NCI-H128 (cell line): ENCODE measurements at regions not wholly inside any gene's neighbourhood (a gene's known extent, or its start where the extent isn't known, plus 50 kb on each side); places are given as distances from the start of the nearest gene placed in this dataset.
A peak's percentile ranks its signal among the peaks of the same experiment; 100 is the strongest.

ENCODE experiments used
- DNase-seq: peaks from one replicate; lab custom pipeline; 2025; ENCODE audit not compliant: unreplicated experiment; lab: John Stamatoyannopoulos, UW

GRCh38 chrX:147405764-147406163 lies 506.0 kb upstream of the FMR1 start:
- DNase-seq: no peak

- no peak for DNase-seq
These were observed 508.7 kb upstream of the FMR1 start for GRCh38 chrX:147403040-147403439.

GRCh38 chrX:147378767-147379166 lies 533.0 kb upstream of the FMR1 start:
- no peak for DNase-seq

- no peak for DNase-seq
These were observed 534.0 kb upstream of the FMR1 start for GRCh38 chrX:147377728-147378127.

- peak; percentile 53 for DNase-seq
These were observed 534.9 kb upstream of the FMR1 start for GRCh38 chrX:147376601-147377422.

GRCh38 chrX:147364896-147365295 lies 546.8 kb upstream of the FMR1 start:
- no peak for DNase-seq

- DNase-seq: no peak
These were observed 537.1 kb upstream of the CXorf51A start for GRCh38 chrX:147351644-147352043.

GRCh38 chrX:147343467-147343866 lies 528.9 kb upstream of the CXorf51A start:
- DNase-seq: no peak

- no peak for DNase-seq
These were observed 527.7 kb upstream of the CXorf51A start for GRCh38 chrX:147342197-147342596.

GRCh38 chrX:147340947-147341346 lies 526.4 kb upstream of the CXorf51A start:
- DNase-seq: no peak

GRCh38 chrX:147333821-147334220 lies 519.3 kb upstream of the CXorf51A start:
- DNase-seq: no peak

- DNase-seq: no peak
These were observed 508.0 kb upstream of the CXorf51A start for GRCh38 chrX:147322496-147322895.

GRCh38 chrX:147315483-147315882 lies 500.9 kb upstream of the CXorf51A start:
- DNase-seq: no peak
